Activated CD4-positive, alpha-beta T cell treated with anti-CD3 and anti-CD28 coated beads, Interleukin-2, amount 10 ng/mL, durations not matched to agents 7 days and 5 days (primary cell): ENCODE measurements at regions not wholly inside any gene's neighbourhood (a gene's known extent, or its start where the extent isn't known, plus 50 kb on each side); places are given as distances from the start of the nearest gene placed in this dataset.
"Not testable (repeated sequence)": the region's sequence is repeated elsewhere in the genome, so short reads cannot be mapped to it uniquely, and the experiment has no call there.

ENCODE experiments used
- CTCF ChIA-PET: fragments of 350-600 bp; sonication (Branson Sonifier 250); formaldehyde crosslinking; loops from one replicate; lab custom pipeline; 2021; ENCODE audit warnings: antibody characterized with exemption; lab: Charles Lee
- POLR2A ChIA-PET: fragments of 350-600 bp; sonication (Branson Sonifier 250); formaldehyde crosslinking; loops from one replicate; lab custom pipeline; 2021; ENCODE audit warnings: antibody characterized with exemption; lab: Charles Lee
- DNase-seq: peaks from one replicate; pipeline ENCODE4 v3.0.0-alpha.2; 2020
- H3K27ac Mint-ChIP-seq: one replicate; pipeline ENCODE4 v1.8.0; 2021; ENCODE audit warnings: mild to moderate bottlenecking, moderate library complexity, mixed read lengths
- H3K27me3 Mint-ChIP-seq: one replicate; pipeline ENCODE4 v1.8.0; 2021; ENCODE audit warnings: mixed read lengths
- H3K36me3 Mint-ChIP-seq: one replicate; pipeline ENCODE4 v1.8.0; 2021; ENCODE audit warnings: low read depth, mixed read lengths
- H3K4me1 Mint-ChIP-seq: one replicate; pipeline ENCODE4 v1.8.0; 2021; ENCODE audit warnings: mixed read lengths
- H3K4me3 Mint-ChIP-seq: one replicate; pipeline ENCODE4 v1.8.0; 2021; ENCODE audit warnings: mild to moderate bottlenecking, moderate library complexity, mixed read lengths
- H3K9me3 Mint-ChIP-seq: one replicate; pipeline ENCODE4 v1.8.0; 2021; ENCODE audit warnings: mixed read lengths

DNA sequence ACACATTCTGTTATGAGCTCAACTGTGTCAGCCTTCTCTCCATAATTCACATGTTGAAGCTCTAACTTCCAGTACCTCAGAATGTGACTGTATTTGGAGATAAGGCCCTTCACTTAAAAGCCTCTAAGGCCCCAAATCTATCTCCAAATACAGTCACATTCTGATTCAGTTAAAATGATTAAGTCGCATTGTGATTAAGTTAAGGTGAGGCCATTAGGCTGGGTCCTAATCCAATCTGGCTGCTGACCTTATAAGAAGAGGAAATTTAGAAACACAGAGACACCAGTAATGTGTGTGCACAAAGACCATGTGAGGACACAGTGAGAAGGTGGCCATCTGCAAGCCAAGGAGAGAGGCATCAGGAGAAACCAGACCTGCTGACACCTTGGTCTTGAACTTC is 141.6 kb downstream of the GXYLT1 start:
- Mint-ChIP-seq H3K4me3 (no peak overlapping the region), H3K4me1 (no peaks in the 10 kb centered on the region), H3K27ac (no peak overlapping the region), H3K36me3 (no peaks in the 10 kb centered on the region), H3K9me3 (no peaks in the 10 kb centered on the region), H3K27me3 (peaks cover 3% of the 10 kb centered on the region)
- CTCF ChIA-PET, result no interaction called here
- POLR2A ChIA-PET, result no interaction called here
- DNase-seq, result no peak

DNA sequence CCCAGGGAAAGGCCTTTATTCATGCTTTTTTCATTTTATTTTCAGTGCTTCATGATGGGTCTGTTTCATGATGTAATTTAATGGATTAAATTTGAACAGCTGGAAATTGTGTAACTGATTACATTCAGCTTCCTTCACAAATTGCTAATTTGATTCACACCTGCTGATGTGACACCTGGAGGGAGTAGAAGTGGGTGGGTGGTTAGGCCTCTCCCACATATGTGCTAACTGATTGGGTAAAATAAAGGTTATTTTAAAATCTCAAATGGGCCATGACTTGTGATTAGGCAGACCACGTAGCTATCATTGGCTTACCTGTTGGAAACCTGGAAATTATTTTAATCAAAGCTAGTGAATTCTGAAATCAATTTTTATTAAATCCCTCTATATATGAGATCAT is 142.1 kb downstream of the GXYLT1 start:
- CTCF ChIA-PET, result no interaction called here

DNA sequence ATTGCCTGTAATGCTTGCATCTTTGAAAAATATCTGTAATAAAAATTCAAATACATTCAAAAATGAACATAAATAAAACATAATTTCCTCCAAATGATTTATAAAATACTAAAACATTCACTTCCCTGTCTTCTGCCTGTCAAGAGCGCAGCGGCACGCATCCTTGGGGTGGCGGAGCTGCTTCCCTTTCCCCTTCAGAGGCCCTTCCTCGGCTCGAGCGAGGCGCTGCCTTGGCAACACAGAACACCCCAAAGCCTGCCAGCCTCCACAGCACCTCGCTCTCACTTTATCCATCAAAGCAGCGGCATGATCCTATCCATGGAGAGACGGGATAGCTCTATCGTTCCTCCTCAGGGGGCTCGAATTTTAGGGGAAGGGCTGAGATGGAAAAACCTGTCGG is 146.2 kb downstream of the GXYLT1 start:
- peaks cover 10% of the 10 kb centered on the region for H3K27me3 Mint-ChIP-seq
- CTCF ChIA-PET, result interaction anchor here (0.6 kb wide), 1 partner anchor 57 kb away, joined by 3 read pairs; no protein-coding TSS in a partner anchor
- H3K9me3 Mint-ChIP-seq, result no peaks in the 10 kb centered on the region
- H3K4me1 Mint-ChIP-seq, result no peaks in the 10 kb centered on the region
- no peak overlapping the region for H3K27ac Mint-ChIP-seq
- H3K4me3 Mint-ChIP-seq, result no peak overlapping the region
- H3K36me3 Mint-ChIP-seq, result no peaks in the 10 kb centered on the region
- POLR2A ChIA-PET, result no interaction called here
- DNase-seq, result no peak

More for the DNA sequence above, 142.1 kb downstream of the GXYLT1 start:
- Mint-ChIP-seq H3K4me3 (no peak overlapping the region), H3K4me1 (no peaks in the 10 kb centered on the region), H3K9me3 (no peaks in the 10 kb centered on the region), H3K27me3 (peaks cover 7% of the 10 kb centered on the region), H3K27ac (no peak overlapping the region), H3K36me3 (no peaks in the 10 kb centered on the region)
- POLR2A ChIA-PET, result interaction anchor here (0.5 kb wide), 1 partner anchor 119 kb away, joined by 4 read pairs; no protein-coding TSS in a partner anchor
- DNase-seq, result no peak

DNA sequence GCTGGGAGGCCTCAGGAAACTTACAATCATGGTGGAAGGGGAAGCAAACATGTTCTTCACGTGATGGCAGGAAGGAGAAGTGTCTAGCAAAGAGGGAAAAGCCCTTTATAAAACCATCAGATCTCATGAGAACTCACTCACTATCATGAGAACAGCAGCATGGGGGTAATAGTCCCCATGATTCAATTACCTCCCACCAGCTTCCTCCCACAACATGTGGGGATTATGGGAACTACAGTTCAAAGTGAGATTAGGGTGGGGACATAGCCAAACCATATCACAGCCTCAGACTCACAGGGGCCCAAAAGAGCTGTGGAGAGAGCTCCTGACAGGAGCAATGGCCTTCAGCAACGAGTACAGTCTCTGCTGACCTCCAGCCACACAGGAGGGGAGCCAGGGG is 151.4 kb downstream of the GXYLT1 start:
- CTCF ChIA-PET, result no interaction called here
- no peak overlapping the region for H3K4me3 Mint-ChIP-seq
- DNase-seq, result no peak
- H3K9me3 Mint-ChIP-seq, result peaks cover 2% of the 10 kb centered on the region
- POLR2A ChIA-PET, result no interaction called here
- peaks cover 8% of the 10 kb centered on the region for H3K27me3 Mint-ChIP-seq
- H3K27ac Mint-ChIP-seq, result no peak overlapping the region
- no peaks in the 10 kb centered on the region for H3K36me3 Mint-ChIP-seq
- no peaks in the 10 kb centered on the region for H3K4me1 Mint-ChIP-seq

GRCh38 chr12:41992692-41993215 is 151.9 kb downstream of the GXYLT1 start:
- Mint-ChIP-seq H3K27me3 (peaks cover 4% of the 10 kb centered on the region), H3K27ac (no peak overlapping the region), H3K36me3 (no peaks in the 10 kb centered on the region), H3K9me3 (peaks cover 2% of the 10 kb centered on the region), H3K4me3 (no peak overlapping the region), H3K4me1 (no peaks in the 10 kb centered on the region)
- CTCF ChIA-PET, result no interaction called here
- POLR2A ChIA-PET, result no interaction called here
- DNase-seq, result no peak

DNA sequence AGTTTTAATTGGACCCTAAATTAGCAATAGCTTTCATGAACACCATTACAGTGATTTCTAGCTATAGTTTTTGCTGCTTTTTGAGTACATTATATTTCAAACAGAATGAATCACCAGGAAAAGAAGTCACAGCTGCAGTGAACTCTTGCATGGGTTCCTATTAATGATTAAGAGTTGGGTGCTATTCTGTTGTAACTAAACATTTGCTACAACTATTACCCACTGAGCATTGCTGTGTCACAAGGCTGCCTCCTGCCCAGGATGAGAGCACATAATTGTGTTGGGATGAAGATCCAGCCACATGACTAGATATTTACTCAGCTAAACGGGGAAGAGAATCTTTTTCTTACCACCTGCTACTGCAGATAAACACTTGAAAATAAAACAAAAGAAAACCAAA is 152.7 kb downstream of the GXYLT1 start:
- H3K4me1 Mint-ChIP-seq, result no peaks in the 10 kb centered on the region
- no peaks in the 10 kb centered on the region for H3K27me3 Mint-ChIP-seq
- CTCF ChIA-PET, result no interaction called here
- H3K36me3 Mint-ChIP-seq, result no peaks in the 10 kb centered on the region
- no peak overlapping the region for H3K4me3 Mint-ChIP-seq
- H3K27ac Mint-ChIP-seq, result no peak overlapping the region
- DNase-seq, result no peak
- POLR2A ChIA-PET, result no interaction called here
- peaks cover 2% of the 10 kb centered on the region for H3K9me3 Mint-ChIP-seq

DNA sequence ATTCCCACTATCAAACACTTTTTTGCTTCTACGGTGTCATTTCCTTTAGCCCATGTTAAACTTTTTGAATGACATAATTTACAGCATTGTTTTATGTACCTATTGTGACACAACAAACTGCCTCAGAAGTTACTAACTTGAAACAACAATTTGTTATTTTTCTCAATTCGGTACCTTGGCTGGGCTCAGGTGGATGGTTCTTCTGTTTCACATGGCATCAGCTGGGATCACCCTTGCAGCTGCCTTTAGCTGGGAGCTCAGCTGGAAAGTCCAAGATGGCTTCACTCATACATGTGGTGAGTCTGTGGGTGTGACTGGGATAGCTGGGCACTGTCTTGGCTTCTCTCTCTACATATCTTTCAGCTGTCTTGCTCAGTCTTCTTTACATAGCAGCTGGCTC is 156.0 kb downstream of the GXYLT1 start:
- Mint-ChIP-seq H3K9me3 (peaks cover 2% of the 10 kb centered on the region), H3K36me3 (no peaks in the 10 kb centered on the region), H3K4me3 (no peak overlapping the region), H3K27me3 (no peaks in the 10 kb centered on the region), H3K4me1 (no peaks in the 10 kb centered on the region), H3K27ac (no peak overlapping the region)
- ChIA-PET POLR2A (no interaction called here), CTCF (no interaction called here)
- no peak for DNase-seq

GRCh38 chr12:41986513-41986912 is 158.2 kb downstream of the GXYLT1 start:
- H3K4me3 Mint-ChIP-seq, H3K4me1 Mint-ChIP-seq, H3K27ac Mint-ChIP-seq, DNase-seq, CTCF ChIA-PET, H3K36me3 Mint-ChIP-seq, H3K27me3 Mint-ChIP-seq, H3K9me3 Mint-ChIP-seq, POLR2A ChIA-PET: not testable (repeated sequence)

DNA sequence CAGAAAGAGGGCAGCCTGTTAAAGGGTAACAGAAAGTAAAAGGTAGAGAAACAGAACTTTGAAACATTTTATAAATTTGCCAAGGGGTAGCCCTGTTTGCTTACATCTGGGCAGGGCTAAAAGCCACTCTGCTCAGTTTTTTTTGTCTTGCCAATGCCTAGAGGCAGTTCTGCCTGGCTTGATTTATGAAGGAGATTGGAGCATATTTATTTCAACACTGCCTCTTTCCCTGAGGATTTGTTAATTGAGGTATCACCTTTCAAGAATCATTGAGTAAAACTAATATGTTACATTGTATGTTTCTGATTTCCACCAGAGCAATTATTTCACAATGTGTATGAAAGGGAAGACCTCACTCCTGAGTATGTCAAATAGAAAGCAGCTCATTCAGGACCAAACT is 160.8 kb downstream of the GXYLT1 start:
- POLR2A ChIA-PET, result no interaction called here
- no peak overlapping the region for H3K4me3 Mint-ChIP-seq
- peaks cover 3% of the 10 kb centered on the region for H3K27me3 Mint-ChIP-seq
- H3K36me3 Mint-ChIP-seq, result no peaks in the 10 kb centered on the region
- H3K4me1 Mint-ChIP-seq, result no peaks in the 10 kb centered on the region
- H3K27ac Mint-ChIP-seq, result no peak overlapping the region
- CTCF ChIA-PET, result no interaction called here
- H3K9me3 Mint-ChIP-seq, result no peaks in the 10 kb centered on the region
- no peak for DNase-seq

DNA sequence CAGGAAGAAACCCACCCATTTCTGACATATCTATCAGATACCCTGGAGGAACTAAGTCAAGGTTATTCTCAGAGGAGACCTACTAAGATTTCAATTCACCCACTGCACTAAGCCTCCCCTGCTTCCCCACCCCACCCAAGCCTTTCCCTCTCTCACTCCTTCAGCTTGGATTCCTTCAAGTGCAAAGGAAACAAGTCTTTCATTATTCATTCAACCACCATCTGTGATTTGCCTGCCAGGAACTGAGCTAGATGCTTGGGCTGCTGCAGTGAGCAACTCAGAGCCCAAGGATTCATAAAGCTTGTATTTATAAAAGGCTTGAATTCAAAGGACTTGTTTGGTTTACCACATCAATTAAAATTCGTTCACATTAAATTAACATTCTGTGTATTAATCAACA is 161.3 kb downstream of the GXYLT1 start:
- ChIA-PET CTCF (interaction anchor here (0.5 kb wide), 1 partner anchor 48 kb away, joined by 3 read pairs; no protein-coding TSS in a partner anchor), POLR2A (no interaction called here)
- Mint-ChIP-seq H3K9me3 (no peaks in the 10 kb centered on the region), H3K4me1 (no peaks in the 10 kb centered on the region), H3K27me3 (peaks cover 3% of the 10 kb centered on the region), H3K27ac (no peak overlapping the region), H3K36me3 (no peaks in the 10 kb centered on the region), H3K4me3 (no peak overlapping the region)
- no peak for DNase-seq

DNA sequence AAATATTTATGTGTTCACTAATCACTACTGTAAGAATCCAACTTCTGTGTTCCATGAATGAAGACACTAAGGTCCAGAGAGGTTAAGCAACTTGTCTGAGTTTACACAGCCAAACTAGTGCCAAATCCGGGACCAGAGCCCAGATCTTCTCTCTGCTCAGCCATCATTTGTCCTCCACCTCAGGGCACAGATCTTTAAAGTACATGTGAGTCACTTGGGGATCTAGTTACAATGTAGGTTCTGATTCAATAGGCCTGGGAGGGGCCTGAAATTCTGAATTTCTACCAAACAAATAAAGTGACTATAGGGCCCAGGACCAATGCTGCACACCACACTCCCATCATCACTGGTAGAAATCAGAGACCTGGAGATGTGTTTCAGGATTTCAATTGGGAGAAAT is 162.9 kb downstream of the GXYLT1 start:
- Mint-ChIP-seq H3K4me3 (no peak overlapping the region), H3K9me3 (no peaks in the 10 kb centered on the region), H3K36me3 (no peaks in the 10 kb centered on the region), H3K27ac (no peak overlapping the region), H3K4me1 (no peaks in the 10 kb centered on the region), H3K27me3 (peaks cover 3% of the 10 kb centered on the region)
- ChIA-PET POLR2A (no interaction called here), CTCF (no interaction called here)
- DNase-seq, result no peak

DNA sequence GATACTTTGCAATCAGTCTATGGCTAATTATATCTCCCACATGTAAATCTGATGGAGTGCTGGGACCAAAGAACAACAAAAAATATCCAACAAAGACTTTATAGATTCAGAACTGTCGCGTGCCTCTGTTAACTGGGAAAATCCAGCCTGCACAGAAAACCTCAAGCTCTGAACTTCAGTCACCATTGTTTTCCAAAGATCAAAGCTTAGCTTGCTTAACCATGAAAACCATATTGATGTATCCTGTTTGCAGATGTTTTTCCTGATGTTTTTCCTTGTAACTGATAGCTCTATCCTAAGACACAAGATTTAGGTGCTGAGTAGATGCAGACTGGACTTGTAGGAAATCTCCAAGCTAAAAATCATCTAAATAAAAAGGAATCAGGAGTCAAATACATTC is 163.7 kb downstream of the GXYLT1 start:
- Mint-ChIP-seq H3K4me3 (no peak overlapping the region), H3K36me3 (no peaks in the 10 kb centered on the region), H3K9me3 (no peaks in the 10 kb centered on the region), H3K4me1 (no peaks in the 10 kb centered on the region), H3K27me3 (peaks cover 3% of the 10 kb centered on the region), H3K27ac (no peak overlapping the region)
- POLR2A ChIA-PET, result no interaction called here
- no peak for DNase-seq
- CTCF ChIA-PET, result no interaction called here

DNA sequence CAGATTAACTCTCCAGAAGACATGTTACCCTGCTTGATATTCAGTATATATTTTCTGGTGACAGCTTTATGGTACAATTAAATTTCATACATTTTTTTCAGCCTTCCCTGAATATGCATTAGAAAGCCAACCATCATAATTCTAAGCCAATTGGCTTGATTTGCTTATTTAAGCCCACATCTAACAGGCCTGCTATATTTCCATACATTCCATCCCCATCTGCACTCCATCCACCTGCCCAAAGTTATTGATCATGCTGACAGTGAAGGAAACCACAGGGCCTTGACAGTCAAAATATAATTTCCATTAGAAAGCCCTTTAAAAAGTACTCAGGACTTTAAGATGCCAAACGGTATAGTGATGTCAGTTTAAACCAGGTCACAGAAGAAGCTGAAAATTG is 164.3 kb downstream of the GXYLT1 start:
- Mint-ChIP-seq H3K27ac (no peak overlapping the region), H3K4me1 (no peaks in the 10 kb centered on the region), H3K27me3 (peaks cover 3% of the 10 kb centered on the region), H3K4me3 (no peak overlapping the region), H3K36me3 (no peaks in the 10 kb centered on the region), H3K9me3 (no peaks in the 10 kb centered on the region)
- ChIA-PET CTCF (no interaction called here), POLR2A (no interaction called here)
- DNase-seq, result no peak

- no peak overlapping the region for H3K27ac Mint-ChIP-seq
- peaks cover 3% of the 10 kb centered on the region for H3K27me3 Mint-ChIP-seq
- ChIA-PET POLR2A (no interaction called here), CTCF (no interaction called here)
- no peak overlapping the region for H3K4me3 Mint-ChIP-seq
- no peaks in the 10 kb centered on the region for H3K4me1 Mint-ChIP-seq
- H3K9me3 Mint-ChIP-seq, result no peaks in the 10 kb centered on the region
- DNase-seq, result no peak
- no peaks in the 10 kb centered on the region for H3K36me3 Mint-ChIP-seq
Observed at GRCh38 chr12:41979574-41979973, 165.1 kb downstream of the GXYLT1 start.
